AG09319 (cell line): ENCODE measurements at regions not wholly inside any gene's neighbourhood (a gene's known extent, or its start where the extent isn't known, plus 50 kb on each side); places are given as distances from the start of the nearest gene placed in this dataset.

Source experiments
- DNase-seq: peaks from one replicate; pipeline ENCODE4 v3.0.0-alpha.2; 2010; ENCODE audit warnings: low read depth; ENCODE audit errors: extremely low read depth
- CTCF ChIP-seq: IDR thresholded peaks from 2 replicates; pipeline ENCODE4 v1.5.1; 2011; ENCODE audit warnings: low read depth, mild to moderate bottlenecking, inconsistent platforms, low read length, moderate library complexity

GRCh38 chr7:119382726-119383125 lies 890.2 kb upstream of the KCND2 start:
- TF ChIP-seq CTCF: no peak
- DNase-seq: no peak

- DNase-seq: no peak
- TF ChIP-seq CTCF: no peak
Measured at GRCh38 chr7:119395024-119395423, 878.0 kb upstream of the KCND2 start.

GRCh38 chr7:119397156-119397555 lies 875.8 kb upstream of the KCND2 start:
- no peak for DNase-seq
- no peak for TF ChIP-seq CTCF

- no peak for TF ChIP-seq CTCF
- DNase-seq: no peak
Measured at GRCh38 chr7:119408596-119408995, 864.4 kb upstream of the KCND2 start.

GRCh38 chr7:119413314-119413805 lies 859.6 kb upstream of the KCND2 start:
- no peak for TF ChIP-seq CTCF

GRCh38 chr7:119415682-119416081 lies 857.3 kb upstream of the KCND2 start:
- DNase-seq: no peak
- no peak for TF ChIP-seq CTCF

More at GRCh38 chr7:119413314-119413805, 859.6 kb upstream of the KCND2 start:
- no peak for DNase-seq

GRCh38 chr7:119421657-119422056 lies 851.3 kb upstream of the KCND2 start:
- no peak for DNase-seq
- no peak for TF ChIP-seq CTCF
